H9 (cell line): ENCODE measurements at regions not wholly inside any gene's neighbourhood (a gene's known extent, or its start where the extent isn't known, plus 50 kb on each side); places are given as distances from the start of the nearest gene placed in this dataset.

Experiments
- DNase-seq: peaks from one replicate; pipeline ENCODE4 v3.0.0-alpha.2; 2017
- H2AFZ ChIP-seq: one replicate; pipeline ENCODE4 v1.6.1; 2013; ENCODE audit warnings: mild to moderate bottlenecking, low read length, control low read depth, moderate library complexity
- H2AK5ac ChIP-seq: 2 replicates; pipeline ENCODE4 v1.6.1; 2013; ENCODE audit warnings: low read length, control low read depth, mixed read lengths; ENCODE audit not compliant: insufficient read length
- H2BK120ac ChIP-seq: one replicate; pipeline ENCODE4 v1.6.1; 2013; ENCODE audit warnings: low read depth, mild to moderate bottlenecking, low read length, control low read depth, inconsistent platforms; ENCODE audit not compliant: poor library complexity, severe bottlenecking
- H2BK12ac ChIP-seq: 2 replicates; pipeline ENCODE4 v1.6.1; 2013; ENCODE audit warnings: low read length, control low read depth, mixed read lengths, low read depth; ENCODE audit not compliant: insufficient read length
- H2BK15ac ChIP-seq: 2 replicates; pipeline ENCODE4 v1.6.1; 2013; ENCODE audit warnings: low read depth, low read length, control low read depth
- H2BK20ac ChIP-seq: one replicate; pipeline ENCODE4 v1.6.1; 2013; ENCODE audit warnings: low read depth, mild to moderate bottlenecking, low read length, control low read depth, inconsistent platforms; ENCODE audit not compliant: poor library complexity, severe bottlenecking
- H2BK5ac ChIP-seq: 2 replicates; pipeline ENCODE4 v1.6.1; 2013; ENCODE audit warnings: low read length, control low read depth, mixed read lengths; ENCODE audit not compliant: insufficient read length
- H3K14ac ChIP-seq: 2 replicates; pipeline ENCODE4 v1.6.1; 2013; ENCODE audit warnings: low read length, control low read depth; ENCODE audit not compliant: insufficient read depth
- H3K18ac ChIP-seq: 2 replicates; pipeline ENCODE4 v1.6.1; 2013; ENCODE audit warnings: low read depth, mild to moderate bottlenecking, mixed read lengths, low read length, control low read depth; ENCODE audit not compliant: insufficient read length
- H3K23ac ChIP-seq: 2 replicates; pipeline ENCODE4 v1.6.1; 2013; ENCODE audit warnings: low read length, control low read depth, mixed read lengths, low read depth; ENCODE audit not compliant: insufficient read length
- H3K23me2 ChIP-seq: 2 replicates; pipeline ENCODE4 v1.6.1; 2013; ENCODE audit warnings: low read depth, mild to moderate bottlenecking, mixed read lengths, low read length, control low read depth; ENCODE audit not compliant: insufficient read length, poor library complexity, severe bottlenecking
- H3K27ac ChIP-seq: 2 replicates; pipeline ENCODE4 v1.5.1; 2013; ENCODE audit warnings: low read length, control low read depth, mixed read lengths, low read depth; ENCODE audit not compliant: insufficient read length
- H3K27me3 ChIP-seq: 2 replicates; pipeline ENCODE4 v1.6.1; 2013; ENCODE audit warnings: low read length, control low read depth, inconsistent platforms; ENCODE audit not compliant: insufficient read depth
- H3K4ac ChIP-seq: 2 replicates; pipeline ENCODE4 v1.6.1; 2013; ENCODE audit warnings: low read depth, mild to moderate bottlenecking, control low read depth, inconsistent platforms, low read length, moderate library complexity
- H3K4me1 ChIP-seq: 2 replicates; pipeline ENCODE4 v1.6.1; 2013; ENCODE audit warnings: low read length, control low read depth, inconsistent platforms; ENCODE audit not compliant: insufficient read depth
- H3K4me2 ChIP-seq: 2 replicates; pipeline ENCODE4 v1.6.1; 2013; ENCODE audit warnings: low read length, control low read depth, mixed read lengths; ENCODE audit not compliant: insufficient read length, insufficient read depth
- H3K56ac ChIP-seq: 2 replicates; pipeline ENCODE4 v1.6.1; 2013; ENCODE audit warnings: low read depth, mild to moderate bottlenecking, mixed read lengths, low read length, control low read depth; ENCODE audit not compliant: insufficient read length
- H3K79me1 ChIP-seq: 2 replicates; pipeline ENCODE4 v1.6.1; 2013; ENCODE audit warnings: low read depth, mild to moderate bottlenecking, moderate library complexity, low read length, control low read depth, inconsistent platforms; ENCODE audit not compliant: insufficient read depth, poor library complexity, severe bottlenecking
- H3K79me2 ChIP-seq: 2 replicates; pipeline ENCODE4 v1.6.1; 2013; ENCODE audit warnings: low read length, control low read depth, inconsistent platforms; ENCODE audit not compliant: insufficient read depth
- H3K9ac ChIP-seq: 2 replicates; pipeline ENCODE4 v1.6.1; 2013; ENCODE audit warnings: low read length, control low read depth, mixed read lengths; ENCODE audit not compliant: insufficient read length; ENCODE audit errors: extremely low read depth
- H3K9me3 ChIP-seq: one replicate; pipeline ENCODE4 v1.6.1; 2013; ENCODE audit warnings: low read depth, low read length, inconsistent platforms; ENCODE audit not compliant: control insufficient read depth
- H3T11ph ChIP-seq: one replicate; pipeline ENCODE4 v1.6.1; 2013; ENCODE audit warnings: mild to moderate bottlenecking, low read length, control low read depth, inconsistent platforms
- H4K20me1 ChIP-seq: one replicate; pipeline ENCODE4 v1.6.1; 2013; ENCODE audit not compliant: control insufficient read depth, insufficient read length, insufficient read depth
- H4K5ac ChIP-seq: 2 replicates; pipeline ENCODE4 v1.6.1; 2013; ENCODE audit warnings: low read depth, mild to moderate bottlenecking, mixed read lengths, low read length, control low read depth; ENCODE audit not compliant: insufficient read length
- H4K8ac ChIP-seq: replicated peaks from 2 replicates; pipeline ENCODE4 v1.6.1; 2013; ENCODE audit warnings: low read length, control low read depth, mixed read lengths, low read depth; ENCODE audit not compliant: insufficient read length
- H4K91ac ChIP-seq: 2 replicates; pipeline ENCODE4 v1.6.1; 2013; ENCODE audit warnings: low read depth, mild to moderate bottlenecking, moderate library complexity, mixed read lengths, low read length, control low read depth; ENCODE audit not compliant: insufficient read length
- H3K27ac Mint-ChIP-seq, 3 experiments: 2 replicates in 2 of 3; 3 replicates in 1 of 3; pipeline ENCODE4 v1.8.0; 2020 to 2021; ENCODE audit warnings: mixed read lengths in 3 of 3, mild to moderate bottlenecking in 1 of 3, moderate library complexity in 1 of 3
- H3K27me3 Mint-ChIP-seq: 2 replicates; pipeline ENCODE4 v1.8.0; 2021; ENCODE audit warnings: low read depth, mild to moderate bottlenecking, moderate library complexity, mixed read lengths
- H3K36me3 Mint-ChIP-seq, 3 experiments: 2 replicates in 2 of 3; 3 replicates in 1 of 3; pipeline ENCODE4 v1.8.0; 2020 to 2021; ENCODE audit warnings: low read depth in 3 of 3, mixed read lengths in 3 of 3; ENCODE audit not compliant: insufficient read depth in 1 of 3
- H3K4me1 Mint-ChIP-seq, 2 experiments: 2 replicates each; pipeline ENCODE4 v1.8.0; 2020; ENCODE audit warnings: mixed read lengths in 2 of 2
- H3K4me3 Mint-ChIP-seq, 2 experiments: 2 replicates in 1 of 2; 3 replicates in 1 of 2; pipeline ENCODE4 v1.8.0; 2020 to 2021; ENCODE audit warnings: mild to moderate bottlenecking in 2 of 2, mixed read lengths in 2 of 2, moderate library complexity in 1 of 2
- H3K9me3 Mint-ChIP-seq, 2 experiments: 2 replicates in 1 of 2; 3 replicates in 1 of 2; pipeline ENCODE4 v1.8.0; 2020; ENCODE audit warnings: mild to moderate bottlenecking in 2 of 2, mixed read lengths in 2 of 2, moderate library complexity in 1 of 2
- WGBS: extraction: QIAGEN DNeasy Blood & Tissue Kit; methylation state at CpG from one replicate; pipeline ENCODE4 v1.1.7; 2013; ENCODE audit warnings: missing lambda C conversion rate, low lambda C conversion rate, mixed read lengths; ENCODE audit not compliant: insufficient read length; ENCODE audit errors: extremely low coverage; 5-methylcytosine and 5-hydroxymethylcytosine counted together
- TF ChIP-seq, protein P1 (sequence below): fragments of 200-600 bp; sonication (generic); conservative IDR thresholded peaks from 3 replicates; pipeline ENCODE4 v1.8.0; 2021; ENCODE audit warnings: antibody characterized with exemption, mild to moderate bottlenecking

DNA sequence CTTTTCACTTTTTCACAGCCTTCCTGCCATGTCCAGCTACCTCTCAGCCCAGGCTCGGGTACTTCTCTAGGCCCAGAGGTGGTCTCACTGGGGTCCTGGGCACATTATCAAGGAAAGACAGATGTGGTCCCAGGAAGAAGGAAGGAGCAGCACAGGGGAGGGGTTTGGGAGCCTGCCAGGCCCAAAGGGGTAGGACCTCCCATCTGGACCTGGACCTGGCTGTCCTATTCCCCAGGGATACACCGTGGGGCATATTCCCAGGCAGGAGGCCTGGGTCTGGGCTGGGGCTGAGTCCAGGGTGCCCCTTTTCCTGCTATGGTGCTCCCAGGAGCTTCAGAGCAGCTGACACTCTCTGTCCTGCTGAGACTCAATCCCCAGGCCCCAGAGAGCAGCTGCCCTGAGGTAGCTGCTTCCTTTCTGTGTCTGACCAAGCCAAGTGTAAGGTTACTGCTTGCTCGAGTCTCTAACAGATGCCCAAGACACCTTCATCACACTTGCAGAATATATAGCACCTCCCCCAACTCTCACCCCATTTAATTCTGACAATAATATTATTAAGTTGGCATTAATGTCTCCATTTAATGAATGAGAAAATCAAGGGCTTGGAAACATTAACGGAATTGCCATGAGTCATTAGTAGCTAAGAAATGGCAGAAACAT, 232.0 kb downstream of the BUD13 start:
- Mint-ChIP-seq H3K4me3 (no peak overlapping the region), H3K9me3 (peaks cover 3 to 9% of the 10 kb centered on the region in 2 experiments; a peak in 3 of 5 replicates), H3K27me3 (peaks cover 39% of the 10 kb centered on the region), H3K27ac (no peak overlapping the region), H3K36me3 (peaks cover 0 to 7% (median 2%) of the 10 kb centered on the region in 3 experiments; a peak in 3 of 7 replicates), H3K4me1 (peaks cover 6 to 7% of the 10 kb centered on the region in 2 experiments; a peak in 3 of 4 replicates)
- Histone ChIP-seq H4K5ac (no peak overlapping the region), H2BK15ac (no peak overlapping the region), H2AK5ac (no peak overlapping the region), H3K4me2 (no peak overlapping the region), H3K27me3 (no peaks in the 10 kb centered on the region; the same call in 1 of the 2 replicates), H3K18ac (no peak overlapping the region), H3K79me2 (no peaks in the 10 kb centered on the region), H3K9ac (no peak overlapping the region), H4K91ac (no peak overlapping the region), H3K14ac (no peak overlapping the region), H3K4ac (no peak overlapping the region), H4K8ac (no peak overlapping the region), H3K23me2 (no peaks in the 10 kb centered on the region), H2BK5ac (no peak overlapping the region), H4K20me1 (no peaks in the 10 kb centered on the region), H3K79me1 (no peaks in the 10 kb centered on the region), H3K56ac (no peak overlapping the region), H3K23ac (no peak overlapping the region), H3K27ac (no peak overlapping the region), H2BK20ac (no peak overlapping the region), H2AFZ (no peak overlapping the region), H3K4me1 (no peaks in the 10 kb centered on the region), H2BK120ac (no peak overlapping the region), H2BK12ac (no peak overlapping the region), H3T11ph (no peak overlapping the region), H3K9me3 (no peaks in the 10 kb centered on the region)
- WGBS, result no CpG with 5 or more reads among the region's 4 CpGs
- no peak for DNase-seq
- TF ChIP-seq, protein P1, sequence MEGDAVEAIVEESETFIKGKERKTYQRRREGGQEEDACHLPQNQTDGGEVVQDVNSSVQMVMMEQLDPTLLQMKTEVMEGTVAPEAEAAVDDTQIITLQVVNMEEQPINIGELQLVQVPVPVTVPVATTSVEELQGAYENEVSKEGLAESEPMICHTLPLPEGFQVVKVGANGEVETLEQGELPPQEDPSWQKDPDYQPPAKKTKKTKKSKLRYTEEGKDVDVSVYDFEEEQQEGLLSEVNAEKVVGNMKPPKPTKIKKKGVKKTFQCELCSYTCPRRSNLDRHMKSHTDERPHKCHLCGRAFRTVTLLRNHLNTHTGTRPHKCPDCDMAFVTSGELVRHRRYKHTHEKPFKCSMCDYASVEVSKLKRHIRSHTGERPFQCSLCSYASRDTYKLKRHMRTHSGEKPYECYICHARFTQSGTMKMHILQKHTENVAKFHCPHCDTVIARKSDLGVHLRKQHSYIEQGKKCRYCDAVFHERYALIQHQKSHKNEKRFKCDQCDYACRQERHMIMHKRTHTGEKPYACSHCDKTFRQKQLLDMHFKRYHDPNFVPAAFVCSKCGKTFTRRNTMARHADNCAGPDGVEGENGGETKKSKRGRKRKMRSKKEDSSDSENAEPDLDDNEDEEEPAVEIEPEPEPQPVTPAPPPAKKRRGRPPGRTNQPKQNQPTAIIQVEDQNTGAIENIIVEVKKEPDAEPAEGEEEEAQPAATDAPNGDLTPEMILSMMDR, result no peak
